ENCODE measurements at regions not wholly inside any gene's neighbourhood (a gene's known extent, or its start where the extent isn't known, plus 50 kb on each side); places are given as distances from the start of the nearest gene placed in this dataset.

GRCh38 chr2:117712684-117713083 lies 101.8 kb upstream of the DDX18 start:
- BruUV-seq (replicated peaks), result no TSS peak
- POLR2A ChIA-PET, result no interaction called here
- intact Hi-C loops (cut with micrococcal nuclease), result no loop called here

More at GRCh38 chr2:117712684-117713083, 101.8 kb upstream of the DDX18 start:
- no peak for DNase-seq (ENCODE audit: low read depth, low spot score)
- Histone ChIP-seq H2AFZ (ENCODE audit: low read depth, low read length, poor library complexity, severe bottlenecking) (no peak overlapping the region), H3K36me3 (ENCODE audit: control insufficient read depth in 1 of 2, insufficient read depth in 2 of 2, low read length in 2 of 2) (no peaks in the 10 kb centered on the region), H3K4me3 (replicated peaks in 1 of 2; ENCODE audit: low read depth in 1 of 2, low read length in 2 of 2) (no peak overlapping the region), H3K27me3 (ENCODE audit: insufficient read depth, low read length) (no peaks in the 10 kb centered on the region), H3K4me2 (ENCODE audit: low read length) (no peak overlapping the region), H3K9me2 (ENCODE audit: insufficient read depth) (no peaks in the 10 kb centered on the region), H3K79me2 (ENCODE audit: insufficient read depth, low read length) (no peaks in the 10 kb centered on the region), H3K9ac (ENCODE audit: low read length) (no peak overlapping the region), H3K27ac (ENCODE audit: low read depth, low read length) (no peak overlapping the region), H3K4me1 (ENCODE audit: control insufficient read depth in 1 of 2, insufficient read depth in 2 of 2, low read length in 2 of 2) (no peaks in the 10 kb centered on the region), H4K20me1 (ENCODE audit: insufficient read depth) (no peaks in the 10 kb centered on the region), H3K9me3 (ENCODE audit: control insufficient read depth in 1 of 2, insufficient read depth in 1 of 2, low read depth in 1 of 2, low read length in 2 of 2) (no peaks in the 10 kb centered on the region)
- ATAC-seq, result no peak
- no peak for TF ChIP-seq SRF (IDR thresholded peaks at IDR 0.05; ENCODE audit: low read depth)
- TF ChIP-seq TCF7L2 (IDR thresholded peaks at IDR 0.05; ENCODE audit: borderline replicate concordance, extremely low read depth, insufficient read depth, insufficient read length), result no peak
- no peak for TF ChIP-seq YY1 (IDR thresholded peaks at IDR 0.05; ENCODE audit: extremely low read depth, insufficient replicate concordance, low read depth, low read length)
- TF ChIP-seq ZNF274 (IDR thresholded peaks at IDR 0.05; ENCODE audit: low read depth, low read length), result no peak
- no peak for TF ChIP-seq EGR1 (IDR thresholded peaks at IDR 0.05; ENCODE audit: low read depth)
- no peak for TF ChIP-seq SP1 (IDR thresholded peaks at IDR 0.05; ENCODE audit: low read depth)
- no peak for TF ChIP-seq CEBPB (IDR thresholded peaks at IDR 0.05; ENCODE audit: low read depth)
- TF ChIP-seq JUND (IDR thresholded peaks at IDR 0.05), result no peak
- TF ChIP-seq CBX3 (IDR thresholded peaks at IDR 0.05; ENCODE audit: low read depth), result no peak
- no peak for TF ChIP-seq SIN3A (IDR thresholded peaks at IDR 0.05; ENCODE audit: low read depth)
- TF ChIP-seq MAX (IDR thresholded peaks at IDR 0.05), result no peak
- no peak for TF ChIP-seq RAD21 (IDR thresholded peaks at IDR 0.05; ENCODE audit: low read depth)
- TF ChIP-seq REST (IDR thresholded peaks at IDR 0.05; ENCODE audit: low read depth), result no peak
- TF ChIP-seq ATF3 (IDR thresholded peaks at IDR 0.05), result no peak
- TF ChIP-seq ELF1 (IDR thresholded peaks at IDR 0.05; ENCODE audit: borderline replicate concordance, low read depth), result no peak
- no peak for TF ChIP-seq POLR2AphosphoS5 (IDR thresholded peaks at IDR 0.05; ENCODE audit: low read depth, low read length)
- no peak for TF ChIP-seq EZH2 (IDR thresholded peaks at IDR 0.05)
- TF ChIP-seq CTCF (IDR thresholded peaks at IDR 0.05 in 2 of 3, conservative IDR thresholded peaks at IDR 0.05 in 1 of 3; ENCODE audit: borderline replicate concordance in 1 of 3, insufficient read depth in 1 of 3, low read depth in 2 of 3, low read length in 2 of 3), result no peak
- no peak for TF ChIP-seq EZH2phosphoT487 (IDR thresholded peaks at IDR 0.05; ENCODE audit: borderline replicate concordance)
- no peak for TF ChIP-seq POLR2A (IDR thresholded peaks at IDR 0.05; ENCODE audit: borderline replicate concordance, extremely low read depth, insufficient read depth, insufficient read length)
- ChIA-PET RAD21 (ENCODE audit: low non-redundant PET in 1 of 2, low total read pairs in 2 of 2, uncharacterized antibody in 2 of 2, unreplicated experiment in 2 of 2) (no interaction called here), CTCF (no interaction called here)
